ENCODE measurements at regions not wholly inside any gene's neighbourhood (a gene's known extent, or its start where the extent isn't known, plus 50 kb on each side); places are given as distances from the start of the nearest gene placed in this dataset.
"Not testable (repeated sequence)": the region's sequence is repeated elsewhere in the genome, so short reads cannot be mapped to it uniquely, and the experiment has no call there.

- H3K36me3 Mint-ChIP-seq (ENCODE audit: insufficient read depth) = no peaks in the 10 kb centered on the region
- H3K9me3 Mint-ChIP-seq = no peaks in the 10 kb centered on the region
- no peak for DNase-seq
- no peaks in the 10 kb centered on the region for H3K27me3 Mint-ChIP-seq (ENCODE audit: low read depth)
- ATAC-seq = no peak
- H3K4me3 Mint-ChIP-seq = no peak overlapping the region
- H3K4me1 Mint-ChIP-seq (ENCODE audit: low read depth) = no peaks in the 10 kb centered on the region
Measured at GRCh38 chr18:71068338-71068737, 779.5 kb downstream of the SOCS6 start.

GRCh38 chr18:71049893-71050292, 761.0 kb downstream of the SOCS6 start:
- peaks cover 3% of the 10 kb centered on the region for H3K9me3 Mint-ChIP-seq
- H3K27me3 Mint-ChIP-seq (ENCODE audit: low read depth) = no peaks in the 10 kb centered on the region
- no peak overlapping the region for H3K4me3 Mint-ChIP-seq
- no peak for ATAC-seq
- no peak for DNase-seq
- no peaks in the 10 kb centered on the region for H3K36me3 Mint-ChIP-seq (ENCODE audit: insufficient read depth)
- no peaks in the 10 kb centered on the region for H3K4me1 Mint-ChIP-seq (ENCODE audit: low read depth)

- Mint-ChIP-seq H3K36me3 (ENCODE audit: insufficient read depth) (no peaks in the 10 kb centered on the region), H3K9me3 (peaks cover 3% of the 10 kb centered on the region), H3K27me3 (ENCODE audit: low read depth) (no peaks in the 10 kb centered on the region), H3K4me3 (no peak overlapping the region), H3K4me1 (ENCODE audit: low read depth) (no peaks in the 10 kb centered on the region)
- DNase-seq (no peak), ATAC-seq (no peak)
Measured at GRCh38 chr18:71047882-71048281, 759.0 kb downstream of the SOCS6 start.

GRCh38 chr18:71045331-71046065, 756.7 kb downstream of the SOCS6 start:
- DNase-seq (no peak), ATAC-seq (no peak)
- Mint-ChIP-seq H3K36me3 (ENCODE audit: insufficient read depth) (no peaks in the 10 kb centered on the region), H3K9me3 (peaks cover 3% of the 10 kb centered on the region), H3K27me3 (ENCODE audit: low read depth) (no peaks in the 10 kb centered on the region), H3K4me1 (ENCODE audit: low read depth) (no peaks in the 10 kb centered on the region), H3K4me3 (no peak overlapping the region)

- H3K4me3 Mint-ChIP-seq = no peak overlapping the region
- no peaks in the 10 kb centered on the region for H3K27me3 Mint-ChIP-seq (ENCODE audit: low read depth)
- no peaks in the 10 kb centered on the region for H3K4me1 Mint-ChIP-seq (ENCODE audit: low read depth)
- H3K9me3 Mint-ChIP-seq = no peaks in the 10 kb centered on the region
- DNase-seq (no peak), ATAC-seq (no peak)
- no peaks in the 10 kb centered on the region for H3K36me3 Mint-ChIP-seq (ENCODE audit: insufficient read depth)
Measured at GRCh38 chr18:71040161-71040560, 751.3 kb downstream of the SOCS6 start.

GRCh38 chr18:71038196-71038595, 749.4 kb downstream of the SOCS6 start:
- no peaks in the 10 kb centered on the region for H3K36me3 Mint-ChIP-seq (ENCODE audit: insufficient read depth)
- no peaks in the 10 kb centered on the region for H3K27me3 Mint-ChIP-seq (ENCODE audit: low read depth)
- H3K4me3 Mint-ChIP-seq = no peak overlapping the region
- H3K4me1 Mint-ChIP-seq (ENCODE audit: low read depth) = no peaks in the 10 kb centered on the region
- no peak for DNase-seq
- H3K9me3 Mint-ChIP-seq = no peaks in the 10 kb centered on the region
- no peak for ATAC-seq

GRCh38 chr18:71036783-71037182, 747.9 kb downstream of the SOCS6 start:
- no peaks in the 10 kb centered on the region for H3K27me3 Mint-ChIP-seq (ENCODE audit: low read depth)
- no peaks in the 10 kb centered on the region for H3K4me1 Mint-ChIP-seq (ENCODE audit: low read depth)
- ATAC-seq (no peak), DNase-seq (no peak)
- H3K4me3 Mint-ChIP-seq = no peak overlapping the region
- no peaks in the 10 kb centered on the region for H3K9me3 Mint-ChIP-seq
- H3K36me3 Mint-ChIP-seq (ENCODE audit: insufficient read depth) = no peaks in the 10 kb centered on the region

GRCh38 chr18:71031296-71032191, 742.7 kb downstream of the SOCS6 start:
- H3K4me1 Mint-ChIP-seq (ENCODE audit: low read depth); H3K27me3 Mint-ChIP-seq (ENCODE audit: low read depth); ATAC-seq; H3K4me3 Mint-ChIP-seq; H3K9me3 Mint-ChIP-seq; DNase-seq; H3K36me3 Mint-ChIP-seq (ENCODE audit: insufficient read depth): not testable (repeated sequence)

- not testable (repeated sequence) for H3K4me3 Mint-ChIP-seq; H3K9me3 Mint-ChIP-seq; H3K36me3 Mint-ChIP-seq (ENCODE audit: insufficient read depth); H3K4me1 Mint-ChIP-seq (ENCODE audit: low read depth); ATAC-seq; DNase-seq; H3K27me3 Mint-ChIP-seq (ENCODE audit: low read depth)
Measured at GRCh38 chr18:71030085-71030484, 741.2 kb downstream of the SOCS6 start.

GRCh38 chr18:71028285-71028762, 739.5 kb downstream of the SOCS6 start:
- Mint-ChIP-seq H3K4me3 (no peak overlapping the region), H3K9me3 (no peaks in the 10 kb centered on the region), H3K27me3 (ENCODE audit: low read depth) (no peaks in the 10 kb centered on the region), H3K4me1 (ENCODE audit: low read depth) (no peaks in the 10 kb centered on the region), H3K36me3 (ENCODE audit: insufficient read depth) (no peaks in the 10 kb centered on the region)
- ATAC-seq (no peak), DNase-seq (no peak)

- H3K9me3 Mint-ChIP-seq = no peaks in the 10 kb centered on the region
- DNase-seq (no peak), ATAC-seq (no peak)
Measured at GRCh38 chr18:71027531-71027930, 738.7 kb downstream of the SOCS6 start.

GRCh38 chr18:71025505-71026225, 736.8 kb downstream of the SOCS6 start:
- ATAC-seq = no peak
- H3K4me3 Mint-ChIP-seq = no peak overlapping the region
- no peaks in the 10 kb centered on the region for H3K36me3 Mint-ChIP-seq (ENCODE audit: insufficient read depth)

More at GRCh38 chr18:71027531-71027930, 738.7 kb downstream of the SOCS6 start:
- no peaks in the 10 kb centered on the region for H3K27me3 Mint-ChIP-seq (ENCODE audit: low read depth)
- H3K36me3 Mint-ChIP-seq (ENCODE audit: insufficient read depth) = no peaks in the 10 kb centered on the region
- H3K4me3 Mint-ChIP-seq = no peak overlapping the region
- H3K4me1 Mint-ChIP-seq (ENCODE audit: low read depth) = no peaks in the 10 kb centered on the region

GRCh38 chr18:71022389-71022788, 733.5 kb downstream of the SOCS6 start:
- Mint-ChIP-seq H3K27me3 (ENCODE audit: low read depth) (no peaks in the 10 kb centered on the region), H3K9me3 (peaks cover 8% of the 10 kb centered on the region)

More at GRCh38 chr18:71025505-71026225, 736.8 kb downstream of the SOCS6 start:
- H3K4me1 Mint-ChIP-seq (ENCODE audit: low read depth) = no peaks in the 10 kb centered on the region
- H3K9me3 Mint-ChIP-seq = peaks cover 1% of the 10 kb centered on the region
- H3K27me3 Mint-ChIP-seq (ENCODE audit: low read depth) = no peaks in the 10 kb centered on the region
- DNase-seq = no peak

GRCh38 chr18:71021030-71021362, 732.2 kb downstream of the SOCS6 start:
- H3K36me3 Mint-ChIP-seq (ENCODE audit: insufficient read depth) = no peaks in the 10 kb centered on the region
- no peaks in the 10 kb centered on the region for H3K27me3 Mint-ChIP-seq (ENCODE audit: low read depth)
- H3K4me3 Mint-ChIP-seq = no peak overlapping the region
- peaks cover 10% of the 10 kb centered on the region for H3K9me3 Mint-ChIP-seq
- H3K4me1 Mint-ChIP-seq (ENCODE audit: low read depth) = no peaks in the 10 kb centered on the region
- no peak for DNase-seq
- ATAC-seq = no peak

More at GRCh38 chr18:71022389-71022788, 733.5 kb downstream of the SOCS6 start:
- DNase-seq (no peak), ATAC-seq (no peak)
- H3K36me3 Mint-ChIP-seq (ENCODE audit: insufficient read depth) = no peaks in the 10 kb centered on the region
- H3K4me3 Mint-ChIP-seq = no peak overlapping the region
- no peaks in the 10 kb centered on the region for H3K4me1 Mint-ChIP-seq (ENCODE audit: low read depth)
